T1000 (cell line): ENCODE measurements at regions not wholly inside any gene's neighbourhood (a gene's known extent, or its start where the extent isn't known, plus 50 kb on each side); places are given as distances from the start of the nearest gene placed in this dataset.

Experiments
- DNase-seq: peaks from one replicate; lab custom pipeline; 2025; ENCODE audit warnings: mixed read lengths; lab: John Stamatoyannopoulos, UW

- DNase-seq = no peak
These were observed 203.3 kb upstream of the HS3ST1 start for GRCh38 chr4:11632025-11632424.

DNA sequence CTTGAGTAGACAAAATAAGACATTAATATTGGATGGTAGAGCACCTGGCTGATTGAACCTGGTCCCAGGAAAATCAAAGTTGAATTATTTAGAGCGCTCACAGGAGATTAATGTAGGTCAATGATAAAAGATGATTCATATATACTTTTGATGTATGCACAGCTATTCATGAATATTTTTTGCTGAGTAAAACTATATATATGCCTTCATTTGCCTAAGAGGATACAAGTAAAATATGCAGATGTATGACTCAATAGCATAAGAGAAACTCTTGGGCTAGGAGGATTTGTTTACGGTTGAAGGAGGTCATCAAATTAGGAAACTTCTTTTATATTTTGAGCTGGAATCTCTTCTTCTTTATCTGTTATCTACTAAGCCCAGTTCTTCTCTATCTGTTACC, 202.7 kb upstream of the HS3ST1 start:
- DNase-seq = no peak

GRCh38 chr4:11628093-11628725, 199.5 kb upstream of the HS3ST1 start:
- DNase-seq = peak; percentile 64

GRCh38 chr4:11626066-11626465, 197.4 kb upstream of the HS3ST1 start:
- no peak for DNase-seq

DNA sequence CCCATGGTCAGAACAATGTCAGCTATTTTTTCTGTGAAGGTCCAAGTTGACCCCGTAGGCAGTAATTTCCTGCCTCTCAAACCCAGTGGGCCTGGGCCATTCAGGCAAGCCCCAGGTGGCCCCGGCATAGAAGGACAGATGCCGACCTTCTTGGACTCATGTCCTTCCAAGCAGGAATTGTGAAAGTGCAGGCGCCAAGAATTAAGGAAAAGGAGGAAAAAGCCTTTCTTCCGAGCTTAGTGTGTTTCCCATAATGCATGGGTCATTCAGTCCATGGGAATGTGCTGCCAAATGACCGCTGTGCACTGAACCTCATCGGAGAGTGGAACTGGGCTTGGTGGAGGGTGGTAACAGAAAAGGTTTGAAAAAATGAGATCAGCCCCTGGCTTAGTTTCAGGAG, 196.5 kb upstream of the HS3ST1 start:
- no peak for DNase-seq

GRCh38 chr4:11624370-11624769, 195.7 kb upstream of the HS3ST1 start:
- DNase-seq = no peak

DNA sequence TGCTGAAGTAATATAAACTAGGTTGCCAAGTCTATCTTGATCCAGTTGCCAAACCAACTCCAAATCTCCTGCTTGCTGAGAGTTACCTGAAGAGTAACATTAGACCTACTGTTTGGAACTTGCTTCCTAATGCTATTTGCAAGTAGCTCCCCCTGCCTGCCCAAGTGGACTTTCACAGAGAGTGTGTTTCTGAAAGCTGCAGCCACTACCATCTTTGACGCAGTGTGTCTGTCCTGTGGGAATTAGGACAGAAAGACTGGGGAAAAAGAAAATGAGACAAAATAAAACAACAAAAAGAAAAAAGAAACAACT, 195.0 kb upstream of the HS3ST1 start:
- no peak for DNase-seq

DNA sequence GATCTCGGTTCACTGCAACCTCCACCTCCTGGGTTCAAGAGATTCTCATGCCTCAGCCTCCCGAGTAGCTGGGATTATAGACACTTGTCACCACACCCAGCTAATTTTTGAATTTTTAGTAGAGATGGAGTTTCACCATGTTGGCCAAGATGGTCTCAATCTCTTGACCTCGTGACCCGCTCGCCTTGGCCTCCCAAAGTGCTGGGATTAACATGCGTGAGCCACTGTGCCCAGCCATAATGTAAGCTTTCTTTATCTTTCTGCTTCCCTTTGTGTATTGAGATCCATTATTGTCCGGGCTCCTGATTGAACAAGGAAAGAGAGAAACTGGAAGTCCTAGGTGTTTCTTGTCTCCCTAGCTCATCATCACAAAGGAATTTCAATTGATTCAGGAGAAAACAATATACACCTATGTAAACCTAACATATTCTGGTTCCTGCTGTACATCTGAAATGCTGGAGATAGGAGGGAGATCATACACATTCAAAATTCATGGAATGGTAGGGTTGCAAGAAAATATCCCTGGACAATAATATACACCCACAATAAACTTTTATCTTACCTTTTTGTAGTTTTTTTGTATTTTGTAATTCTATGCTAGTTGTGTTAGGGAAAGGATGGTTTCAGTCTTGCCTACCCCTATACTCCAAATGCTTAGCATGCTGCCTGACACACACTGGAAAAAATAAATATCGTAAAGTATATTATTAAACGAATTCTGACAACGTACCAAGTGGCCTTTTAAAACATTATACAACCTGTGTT, 194.4 kb upstream of the HS3ST1 start:
- no peak for DNase-seq

DNA sequence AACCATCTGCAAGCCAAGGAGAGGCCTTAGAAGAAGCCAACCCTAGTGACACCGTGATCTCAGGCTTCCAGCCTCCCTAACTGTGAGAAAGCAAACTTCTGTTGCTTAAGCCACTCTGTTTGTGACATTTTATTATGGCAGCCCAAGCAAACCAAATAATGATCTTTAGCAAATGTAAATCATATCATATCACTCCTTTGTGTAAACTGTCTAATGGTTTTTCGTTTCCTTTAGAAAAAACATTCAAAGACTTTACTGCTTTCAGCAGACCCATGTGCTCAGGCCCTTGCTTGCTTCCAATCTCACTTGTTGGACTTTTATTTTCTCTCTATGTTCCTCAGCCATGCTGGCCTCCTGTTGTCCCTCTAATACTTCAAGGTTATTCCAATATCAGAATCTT, 192.2 kb upstream of the HS3ST1 start:
- DNase-seq = no peak

DNA sequence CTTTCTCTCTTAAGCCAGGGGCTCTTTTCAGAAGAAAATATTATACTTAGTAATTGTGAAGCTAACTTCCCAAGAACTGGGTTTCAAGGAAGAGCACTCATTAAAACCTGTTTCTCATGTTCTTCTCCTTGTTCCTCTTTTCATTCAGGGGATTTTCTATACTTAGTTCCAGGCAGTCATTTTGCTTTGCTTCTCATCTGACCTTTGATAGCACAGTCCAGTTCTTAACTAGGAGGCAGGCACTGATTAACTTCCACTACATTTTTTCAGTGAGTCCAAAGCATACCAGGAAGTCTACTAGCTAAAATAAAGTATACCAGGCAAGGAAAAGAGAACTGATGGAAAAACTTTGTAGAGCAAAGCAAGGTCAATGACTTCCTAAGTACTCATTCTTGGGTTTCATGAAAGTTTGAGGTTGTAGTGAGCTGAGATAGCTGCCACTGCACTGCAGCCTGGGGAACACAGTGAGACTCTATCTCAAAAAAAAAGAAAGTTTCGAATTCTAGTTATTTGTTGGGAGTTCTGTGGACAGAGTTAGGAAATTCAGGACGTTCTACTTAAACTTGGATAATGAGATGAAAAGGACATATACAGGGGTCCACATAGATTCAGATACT, 190.1 kb upstream of the HS3ST1 start:
- DNase-seq = no peak

GRCh38 chr4:11616856-11617255, 188.2 kb upstream of the HS3ST1 start:
- DNase-seq = no peak

DNA sequence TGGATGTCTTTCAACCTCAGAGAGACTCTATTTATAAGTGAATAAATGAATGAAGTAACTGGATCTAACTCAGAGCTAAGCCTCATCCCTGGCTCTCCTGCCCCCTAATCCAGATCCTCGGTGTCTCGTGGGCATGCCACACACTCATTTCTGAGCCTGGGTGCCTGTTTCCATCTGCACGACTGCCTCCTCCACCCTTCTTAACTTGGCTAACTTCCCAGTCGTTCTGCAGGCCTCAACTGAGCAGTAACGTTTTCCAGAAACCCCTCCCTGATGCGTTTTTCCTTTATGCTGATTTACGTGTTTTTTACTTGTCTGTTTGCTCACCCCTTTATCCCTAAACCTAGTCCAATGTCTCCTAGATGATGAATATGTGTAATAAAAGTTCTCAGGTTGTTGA, 186.9 kb upstream of the HS3ST1 start:
- no peak for DNase-seq

- DNase-seq = no peak
These were observed 185.7 kb upstream of the HS3ST1 start for GRCh38 chr4:11614426-11614825.

DNA sequence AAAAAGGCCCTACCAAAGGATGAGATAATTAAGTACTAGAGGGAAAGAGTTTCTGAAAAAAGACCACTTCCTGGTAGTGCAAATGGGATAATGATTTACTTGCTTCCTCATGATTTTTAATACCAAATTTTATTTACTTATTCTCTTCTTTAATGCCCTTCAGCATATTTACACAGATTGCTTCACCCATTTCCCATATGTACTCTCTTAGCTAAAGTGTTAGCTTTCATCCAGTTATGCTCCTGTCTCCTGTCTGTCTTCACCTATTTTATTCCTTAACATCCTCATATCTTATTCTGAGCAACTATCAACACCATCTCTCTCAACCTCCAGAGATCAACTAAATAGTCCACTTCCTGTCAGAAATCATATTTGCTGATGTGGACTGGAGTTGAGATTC, 183.2 kb upstream of the HS3ST1 start:
- no peak for DNase-seq

- DNase-seq = no peak
These were observed 181.1 kb upstream of the HS3ST1 start for GRCh38 chr4:11609751-11610150.

- no peak for DNase-seq
These were observed 180.3 kb upstream of the HS3ST1 start for GRCh38 chr4:11608992-11609391.

DNA sequence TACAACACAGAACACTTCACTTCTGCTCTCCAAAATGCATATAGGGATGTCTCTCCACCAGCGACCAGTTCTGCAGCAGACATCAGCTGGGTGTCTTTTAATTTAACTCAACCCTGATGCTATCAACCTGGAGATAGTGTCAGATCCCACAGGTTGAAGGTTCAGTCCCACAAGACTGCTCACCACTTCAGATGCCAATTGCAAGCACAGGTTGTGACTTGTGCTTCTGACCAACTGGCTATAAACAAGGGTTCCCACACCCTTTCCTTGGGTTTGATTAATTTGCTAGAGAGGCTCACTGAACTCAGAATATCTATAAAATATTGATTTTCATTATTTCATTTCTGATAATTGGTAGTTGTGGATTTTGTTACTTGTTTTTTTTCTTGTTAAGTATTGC, 177.4 kb upstream of the HS3ST1 start:
- no peak for DNase-seq

GRCh38 chr4:11605597-11605996, 176.9 kb upstream of the HS3ST1 start:
- no peak for DNase-seq

DNA sequence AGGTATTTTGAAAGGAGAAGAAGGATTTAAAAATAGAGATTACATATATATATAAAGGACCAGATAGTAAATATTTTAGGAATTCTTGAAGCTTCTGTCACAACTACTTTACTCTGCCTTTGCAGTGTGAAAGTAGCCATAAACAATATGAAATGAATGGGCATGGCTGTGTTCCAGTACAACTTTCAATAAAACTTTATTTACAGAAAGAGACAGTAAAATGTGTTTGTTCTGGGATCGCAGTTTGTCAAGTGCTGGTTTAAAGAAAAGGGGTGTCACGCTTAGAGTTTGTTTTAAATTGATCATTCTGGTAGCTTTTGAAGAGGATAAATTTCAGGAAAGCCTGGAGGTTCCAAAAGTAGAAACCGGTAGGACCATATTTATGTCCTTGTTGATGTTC, 176.1 kb upstream of the HS3ST1 start:
- no peak for DNase-seq

DNA sequence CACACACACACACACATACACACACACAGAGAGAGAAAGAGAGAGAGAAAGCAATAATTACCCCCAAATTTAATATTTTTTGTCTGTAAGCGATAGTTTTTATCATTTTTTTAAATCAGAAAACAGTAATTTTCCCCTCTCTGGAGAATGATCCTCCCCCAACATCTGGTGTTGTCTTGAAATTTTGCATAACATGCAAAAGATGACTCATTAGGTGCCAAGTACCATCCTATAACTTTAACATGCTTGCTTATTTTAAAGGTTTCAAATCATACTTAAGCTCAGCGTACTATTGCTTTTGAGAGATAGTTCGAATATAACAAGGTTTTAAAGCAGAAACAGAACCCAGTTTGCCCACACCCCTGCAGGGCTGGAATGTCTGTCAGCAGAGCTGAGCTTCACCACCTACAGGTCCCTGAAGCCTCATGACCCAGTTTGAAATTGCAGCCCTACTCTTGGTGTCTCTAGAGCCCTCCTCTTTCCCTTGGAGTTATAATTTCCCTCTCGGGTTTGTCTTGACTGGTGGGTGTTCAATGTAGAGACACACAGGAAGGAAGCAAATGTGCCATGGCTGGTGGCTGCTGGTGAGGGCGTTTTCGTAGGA, 175.0 kb upstream of the HS3ST1 start:
- DNase-seq = no peak

DNA sequence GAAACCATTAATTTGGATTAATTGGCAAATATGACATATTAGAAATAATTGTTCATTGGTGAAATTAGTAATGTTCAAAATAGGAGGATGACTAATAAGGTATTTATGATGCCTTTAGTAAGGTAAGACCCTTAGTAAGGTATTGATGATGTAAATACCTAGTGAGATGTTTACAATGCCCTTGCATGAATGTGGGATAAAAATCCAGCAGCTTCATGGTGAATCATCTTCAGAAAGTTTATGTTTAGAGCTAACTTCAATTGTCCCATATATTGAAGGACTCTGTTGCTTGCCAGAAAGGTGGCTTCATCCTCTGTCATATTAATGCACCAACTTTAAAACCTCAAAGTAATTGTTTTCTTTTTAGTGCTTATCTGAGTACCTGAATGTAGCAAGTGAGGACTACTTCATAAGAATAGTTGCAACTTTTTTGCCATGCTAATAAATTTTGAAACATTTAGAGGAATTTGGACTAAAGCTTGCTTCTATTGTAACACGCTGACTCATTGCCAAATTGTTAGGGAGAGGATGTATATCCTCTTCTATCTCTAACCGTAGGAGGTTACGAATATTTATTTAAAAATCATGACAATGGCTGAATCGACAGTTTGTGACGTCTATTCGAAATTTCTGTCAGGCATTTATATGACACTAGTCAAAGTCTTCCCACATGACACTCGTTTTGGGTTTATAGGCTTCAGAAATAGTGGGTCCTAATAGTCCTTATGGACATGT, 174.1 kb upstream of the HS3ST1 start:
- no peak for DNase-seq

DNA sequence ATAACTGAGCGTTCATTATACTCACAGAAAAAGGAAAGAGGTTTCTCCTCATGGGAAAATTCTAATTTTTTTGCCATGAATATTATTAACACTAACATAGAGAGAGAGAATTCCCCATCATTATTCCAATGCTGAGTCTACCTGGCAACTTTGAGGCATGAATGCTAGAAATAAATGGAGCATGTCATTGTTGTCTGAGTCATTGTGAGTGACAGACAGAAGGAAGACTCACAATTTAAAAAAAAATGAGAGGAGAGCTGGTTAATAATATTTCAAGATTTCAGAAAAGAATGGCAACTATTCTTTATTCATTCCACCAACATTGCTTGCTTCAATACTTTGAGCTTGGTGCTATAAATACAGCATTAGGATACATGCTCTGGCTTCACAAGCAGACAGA, 170.4 kb upstream of the HS3ST1 start:
- DNase-seq = no peak

DNA sequence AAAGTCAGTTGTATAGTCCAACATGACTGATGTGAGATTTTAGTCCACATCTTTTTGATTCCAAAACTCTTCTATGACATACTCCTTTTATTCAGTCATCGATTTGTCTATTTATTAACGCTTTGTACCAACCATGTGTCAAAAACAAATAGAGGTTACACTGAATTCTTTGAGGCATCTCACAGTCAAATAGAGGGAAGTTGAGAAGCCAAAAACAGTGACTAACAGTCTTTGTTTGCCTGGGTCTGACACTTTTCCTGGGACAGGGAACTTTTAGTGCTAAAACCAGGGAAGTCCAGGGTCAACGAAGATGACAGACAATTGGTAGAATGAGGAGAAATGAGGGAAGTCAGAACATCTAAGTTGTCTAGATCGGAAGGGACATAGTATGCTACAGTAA, 169.9 kb upstream of the HS3ST1 start:
- no peak for DNase-seq
